HG03060 (cell line): ENCODE measurements at regions not wholly inside any gene's neighbourhood (a gene's known extent, or its start where the extent isn't known, plus 50 kb on each side); places are given as distances from the start of the nearest gene placed in this dataset.

Experiments
- ATAC-seq: cut with Tn5 transposase; IDR thresholded peaks from one replicate; pipeline ENCODE4 v1.9.1; 2021; ENCODE audit warnings: low read depth, moderate number of reproducible peaks; ENCODE audit not compliant: unreplicated experiment

- ATAC-seq: no peak
These were observed 647.0 kb upstream of the PCDH10 start for GRCh38 chr4:132502096-132502552.

GRCh38 chr4:132504438-132504837 lies 644.7 kb upstream of the PCDH10 start:
- no peak for ATAC-seq

GRCh38 chr4:132506568-132506967 lies 642.5 kb upstream of the PCDH10 start:
- no peak for ATAC-seq

- ATAC-seq: no peak
These were observed 635.6 kb upstream of the PCDH10 start for GRCh38 chr4:132513491-132513890.

GRCh38 chr4:132526652-132527051 lies 622.4 kb upstream of the PCDH10 start:
- no peak for ATAC-seq

- no peak for ATAC-seq
These were observed 621.3 kb upstream of the PCDH10 start for GRCh38 chr4:132527817-132528216.

- no peak for ATAC-seq
These were observed 618.2 kb upstream of the PCDH10 start for GRCh38 chr4:132530861-132531260.

- no peak for ATAC-seq
These were observed 608.8 kb upstream of the PCDH10 start for GRCh38 chr4:132540268-132540667.

- ATAC-seq: no peak
These were observed 608.3 kb upstream of the PCDH10 start for GRCh38 chr4:132540797-132541196.

GRCh38 chr4:132542228-132542627 lies 606.9 kb upstream of the PCDH10 start:
- ATAC-seq: no peak

- ATAC-seq: no peak
These were observed 600.6 kb upstream of the PCDH10 start for GRCh38 chr4:132548463-132548862.

- no peak for ATAC-seq
These were observed 592.8 kb upstream of the PCDH10 start for GRCh38 chr4:132556316-132556715.

GRCh38 chr4:132557660-132558059 lies 591.4 kb upstream of the PCDH10 start:
- ATAC-seq: no peak

GRCh38 chr4:132564920-132565319 lies 584.2 kb upstream of the PCDH10 start:
- ATAC-seq: no peak

- ATAC-seq: no peak
These were observed 583.6 kb upstream of the PCDH10 start for GRCh38 chr4:132565542-132565941.

GRCh38 chr4:132572210-132572609 lies 576.9 kb upstream of the PCDH10 start:
- ATAC-seq: no peak

- ATAC-seq: no peak
These were observed 561.5 kb upstream of the PCDH10 start for GRCh38 chr4:132587626-132588025.

GRCh38 chr4:132592340-132592739 lies 556.8 kb upstream of the PCDH10 start:
- no peak for ATAC-seq

GRCh38 chr4:132592850-132593249 lies 556.2 kb upstream of the PCDH10 start:
- no peak for ATAC-seq

- ATAC-seq: no peak
These were observed 555.2 kb upstream of the PCDH10 start for GRCh38 chr4:132593717-132594400.

- no peak for ATAC-seq
These were observed 552.9 kb upstream of the PCDH10 start for GRCh38 chr4:132596186-132596585.

GRCh38 chr4:132605551-132605950 lies 543.5 kb upstream of the PCDH10 start:
- no peak for ATAC-seq

- no peak for ATAC-seq
These were observed 534.4 kb upstream of the PCDH10 start for GRCh38 chr4:132614682-132615081.
